GM13976 (cell line): ENCODE measurements at regions not wholly inside any gene's neighbourhood (a gene's known extent, or its start where the extent isn't known, plus 50 kb on each side); places are given as distances from the start of the nearest gene placed in this dataset.

Experiments
- DNase-seq: peaks from one replicate; pipeline ENCODE4 v3.0.0; 2012; ENCODE audit warnings: low spot score
- in situ Hi-C: fragments of 300-500 bp; cut with MboI; formaldehyde crosslinking; loops from one replicate; pipeline ENCODE4 v1.12.0; 2022; ENCODE audit warnings: low sequenced_read_pairs, mixed read lengths, inconsistent platforms; ENCODE audit not compliant: unreplicated experiment
- TF ChIP-seq, protein P1 (sequence below): IDR thresholded peaks from 2 replicates; pipeline ENCODE4 v1.5.1; 2012; ENCODE audit warnings: borderline replicate concordance, mild to moderate bottlenecking; ENCODE audit not compliant: insufficient read depth; ENCODE audit errors: extremely low read depth, missing control alignments, control extremely low read depth

DNA sequence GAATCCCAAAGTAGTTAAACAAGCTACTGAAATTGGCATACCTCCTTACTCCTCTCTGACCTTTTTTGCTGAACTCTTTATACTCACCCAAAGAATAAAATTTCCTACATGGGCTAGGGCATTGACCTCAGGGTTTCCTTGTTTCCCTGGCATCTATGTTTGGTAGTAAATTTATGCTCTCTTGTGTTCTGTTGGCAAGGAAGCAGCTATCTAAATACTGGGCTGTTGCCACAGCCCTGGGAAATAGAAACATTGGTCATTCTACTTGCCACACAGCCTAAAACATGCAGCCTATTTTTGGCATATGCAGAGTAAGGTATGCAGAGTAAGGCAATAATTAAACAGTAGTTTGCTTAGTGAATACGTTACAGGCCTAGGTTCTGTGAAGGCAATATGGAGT, 351.4 kb downstream of the HLX start:
- in situ Hi-C loops = no loop called here
- TF ChIP-seq, protein P1, sequence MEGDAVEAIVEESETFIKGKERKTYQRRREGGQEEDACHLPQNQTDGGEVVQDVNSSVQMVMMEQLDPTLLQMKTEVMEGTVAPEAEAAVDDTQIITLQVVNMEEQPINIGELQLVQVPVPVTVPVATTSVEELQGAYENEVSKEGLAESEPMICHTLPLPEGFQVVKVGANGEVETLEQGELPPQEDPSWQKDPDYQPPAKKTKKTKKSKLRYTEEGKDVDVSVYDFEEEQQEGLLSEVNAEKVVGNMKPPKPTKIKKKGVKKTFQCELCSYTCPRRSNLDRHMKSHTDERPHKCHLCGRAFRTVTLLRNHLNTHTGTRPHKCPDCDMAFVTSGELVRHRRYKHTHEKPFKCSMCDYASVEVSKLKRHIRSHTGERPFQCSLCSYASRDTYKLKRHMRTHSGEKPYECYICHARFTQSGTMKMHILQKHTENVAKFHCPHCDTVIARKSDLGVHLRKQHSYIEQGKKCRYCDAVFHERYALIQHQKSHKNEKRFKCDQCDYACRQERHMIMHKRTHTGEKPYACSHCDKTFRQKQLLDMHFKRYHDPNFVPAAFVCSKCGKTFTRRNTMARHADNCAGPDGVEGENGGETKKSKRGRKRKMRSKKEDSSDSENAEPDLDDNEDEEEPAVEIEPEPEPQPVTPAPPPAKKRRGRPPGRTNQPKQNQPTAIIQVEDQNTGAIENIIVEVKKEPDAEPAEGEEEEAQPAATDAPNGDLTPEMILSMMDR = no peak
- DNase-seq = no peak

DNA sequence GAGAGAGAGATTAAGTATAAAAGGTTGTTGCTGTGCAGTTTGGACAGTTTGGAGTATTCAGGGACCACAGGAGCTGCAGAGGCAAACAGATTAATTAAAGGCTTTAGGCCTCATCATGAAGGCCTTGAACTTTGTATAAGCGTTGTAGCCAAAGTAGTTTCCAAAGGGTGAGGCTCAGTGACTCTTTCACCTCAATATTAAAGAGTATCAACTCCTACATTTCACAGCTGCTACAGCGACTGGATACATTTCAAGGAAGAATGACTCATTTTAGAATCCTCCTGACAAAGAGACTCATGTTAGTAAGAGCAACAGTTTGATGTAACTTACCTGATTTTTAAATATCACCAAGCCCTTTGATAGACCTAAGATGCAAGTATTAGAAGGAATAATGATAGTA, 355.5 kb downstream of the HLX start:
- no peak for DNase-seq
- in situ Hi-C loops = no loop called here
- TF ChIP-seq, protein P1 = no peak

DNA sequence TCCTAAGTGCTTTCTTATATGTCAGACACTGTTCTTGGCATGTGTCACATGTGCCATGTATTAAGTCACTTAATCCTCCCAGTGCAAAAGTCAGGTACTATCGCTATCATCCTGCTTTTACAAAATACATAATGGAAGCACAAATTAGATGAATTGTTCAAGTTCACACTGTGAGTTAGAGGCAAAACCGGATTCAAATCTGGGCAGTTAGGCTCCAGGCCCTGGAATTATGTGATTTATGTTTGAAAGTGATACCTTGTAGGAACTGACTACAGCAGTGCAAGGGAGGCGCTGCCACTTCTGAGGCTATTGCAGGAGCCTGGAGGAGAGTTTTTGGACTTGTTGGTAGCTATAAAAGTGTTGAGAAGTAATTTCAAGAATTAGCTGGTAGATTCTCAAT, 358.3 kb downstream of the HLX start:
- no peak for DNase-seq
- TF ChIP-seq, protein P1 = no peak
- in situ Hi-C loops = no loop called here

DNA sequence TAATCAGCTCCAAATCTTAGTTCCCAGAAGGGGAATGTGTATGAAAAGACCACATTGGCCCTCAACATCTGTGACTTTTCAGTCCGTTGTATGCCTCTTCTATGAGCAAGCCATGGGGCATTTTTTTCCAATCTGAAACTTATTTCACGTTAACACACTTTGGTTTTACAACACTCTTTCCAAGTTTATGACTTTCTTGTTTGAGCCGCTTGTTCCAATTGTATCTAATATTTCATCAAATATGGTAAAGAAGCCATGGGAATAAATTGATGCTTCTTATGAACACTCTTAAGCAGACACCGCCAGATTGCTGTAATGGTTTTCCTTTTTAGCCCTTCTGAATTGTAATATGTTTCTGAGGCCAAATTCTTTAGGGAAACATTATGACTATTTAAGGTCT, 359.9 kb downstream of the HLX start:
- in situ Hi-C loops = no loop called here

DNA sequence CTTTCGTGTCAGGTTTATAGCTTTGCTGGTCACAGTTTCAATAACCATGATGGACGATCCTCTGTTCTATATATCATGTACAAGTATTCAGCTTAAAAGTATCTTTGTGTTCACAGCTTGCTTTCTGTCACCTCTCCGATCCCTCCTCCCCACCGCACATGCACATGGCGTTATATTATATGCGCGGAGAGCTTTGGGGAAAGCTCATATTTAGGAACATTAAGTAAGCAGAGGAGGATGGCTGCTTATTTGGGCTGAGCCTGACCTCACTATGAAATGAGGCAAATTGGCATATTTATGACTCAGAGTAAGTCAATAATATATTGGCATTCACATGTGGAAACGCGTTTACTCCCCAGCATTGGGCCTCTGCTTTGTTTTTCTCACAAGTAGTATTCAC, 360.5 kb downstream of the HLX start:
- in situ Hi-C loops = no loop called here
- no peak for DNase-seq
- TF ChIP-seq, protein P1 = no peak

More for the DNA sequence above, 359.9 kb downstream of the HLX start:
- TF ChIP-seq, protein P1 = no peak
- no peak for DNase-seq

DNA sequence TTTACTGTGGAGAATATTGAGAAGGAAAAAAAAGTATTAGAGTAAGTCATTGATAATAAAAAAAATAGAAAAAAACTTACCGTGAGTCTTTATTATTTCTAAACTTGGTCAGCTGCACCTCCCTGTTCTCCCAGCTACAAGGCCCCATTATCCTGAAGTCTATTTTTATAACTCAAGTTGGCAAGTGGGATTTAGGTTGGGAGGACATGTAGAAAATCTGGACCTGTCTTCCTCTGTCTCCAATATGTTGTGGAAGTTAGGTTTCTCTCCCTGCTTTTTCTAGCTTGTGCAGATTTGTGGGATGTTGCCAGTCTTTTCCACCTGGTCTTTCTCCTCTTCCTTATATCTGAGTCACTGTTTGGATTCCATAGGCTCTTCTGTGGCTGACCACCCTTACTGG, 361.4 kb downstream of the HLX start:
- TF ChIP-seq, protein P1 = no peak
- in situ Hi-C loops = no loop called here
- DNase-seq = no peak

DNA sequence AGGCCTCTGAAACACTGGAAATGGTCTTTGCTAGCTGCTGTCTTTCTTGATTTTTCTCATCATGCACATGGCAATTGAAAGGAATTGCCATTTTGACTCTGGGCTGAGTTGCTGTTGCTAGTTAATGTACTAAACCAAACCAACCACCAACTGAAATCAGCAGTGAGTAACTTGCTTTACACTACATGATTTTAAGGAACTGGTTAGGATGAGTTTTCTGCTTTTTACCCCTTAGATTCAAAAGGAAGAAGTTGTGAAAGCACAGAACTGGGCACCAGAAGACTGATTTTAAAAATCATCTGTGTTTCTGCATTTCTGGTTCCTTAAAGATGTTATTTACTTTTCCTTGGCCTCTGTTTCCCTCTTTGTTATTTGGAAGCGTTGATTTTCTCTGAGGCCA, 361.9 kb downstream of the HLX start:
- TF ChIP-seq, protein P1 = no peak
- in situ Hi-C loops = no loop called here
- no peak for DNase-seq
